ENCODE measurements at regions not wholly inside any gene's neighbourhood (a gene's known extent, or its start where the extent isn't known, plus 50 kb on each side); places are given as distances from the start of the nearest gene placed in this dataset.
A peak's percentile ranks its signal among the peaks of the same experiment; 100 is the strongest.
"Not testable (repeated sequence)": the region's sequence is repeated elsewhere in the genome, so short reads cannot be mapped to it uniquely, and the experiment has no call there.

GRCh38 chr17:77560381-77560780, 398.1 kb upstream of the TNRC6C start:
- no peak for DNase-seq

- DNase-seq: peak; percentile 71 to 96
These were observed 397.7 kb upstream of the TNRC6C start for GRCh38 chr17:77560841-77561240.

DNA sequence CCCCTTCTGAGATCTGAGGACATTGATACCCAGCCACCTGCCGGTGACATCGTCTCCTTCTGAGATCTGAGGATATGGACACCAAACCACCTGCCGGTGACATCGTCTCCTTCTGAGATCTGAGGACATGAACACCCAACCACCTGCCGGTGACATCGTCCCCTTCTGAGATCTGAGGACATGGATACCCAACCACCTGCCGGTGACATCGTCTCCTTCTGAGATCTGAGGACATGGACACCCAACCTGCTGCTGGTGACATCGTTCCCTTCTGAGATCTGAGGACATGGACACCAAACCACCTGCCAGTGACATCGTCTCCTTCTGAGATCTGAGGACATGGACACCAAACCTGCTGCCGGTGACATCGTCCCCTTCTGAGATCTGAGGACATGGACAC, 396.1 kb upstream of the TNRC6C start:
- not testable (repeated sequence) for DNase-seq

DNA sequence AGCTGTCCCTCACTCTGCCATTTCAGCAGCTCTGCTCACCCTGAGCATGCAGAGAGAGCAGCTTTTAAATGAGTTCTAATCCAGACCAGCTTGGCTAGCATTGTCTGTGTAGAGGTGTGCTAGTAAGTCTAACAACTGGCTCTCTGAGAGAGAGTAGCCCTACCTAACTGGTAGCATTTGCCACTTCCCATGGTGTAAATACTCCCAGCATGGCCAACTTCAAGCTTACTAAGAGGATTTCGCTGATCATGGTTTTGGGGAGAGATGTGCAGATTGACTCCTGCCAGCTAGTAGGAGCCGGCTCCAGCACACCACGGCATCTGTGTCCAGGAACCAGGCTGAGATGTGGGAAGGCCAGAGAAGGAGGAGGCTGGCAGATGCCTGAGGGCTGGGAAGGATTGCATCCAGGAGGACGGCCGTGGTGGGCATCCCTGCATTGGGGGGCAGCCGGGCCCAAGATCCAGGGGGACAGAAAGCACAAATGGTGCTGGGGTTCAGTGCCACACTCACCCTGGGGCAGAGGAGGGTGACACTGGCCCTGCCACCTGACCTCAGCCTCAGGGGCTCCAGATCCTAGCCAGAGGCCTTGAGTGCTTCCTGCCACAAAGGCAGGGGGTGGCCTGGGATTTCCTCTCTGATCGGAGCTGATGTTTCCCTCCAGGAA, 394.9 kb upstream of the TNRC6C start:
- no peak for DNase-seq

DNA sequence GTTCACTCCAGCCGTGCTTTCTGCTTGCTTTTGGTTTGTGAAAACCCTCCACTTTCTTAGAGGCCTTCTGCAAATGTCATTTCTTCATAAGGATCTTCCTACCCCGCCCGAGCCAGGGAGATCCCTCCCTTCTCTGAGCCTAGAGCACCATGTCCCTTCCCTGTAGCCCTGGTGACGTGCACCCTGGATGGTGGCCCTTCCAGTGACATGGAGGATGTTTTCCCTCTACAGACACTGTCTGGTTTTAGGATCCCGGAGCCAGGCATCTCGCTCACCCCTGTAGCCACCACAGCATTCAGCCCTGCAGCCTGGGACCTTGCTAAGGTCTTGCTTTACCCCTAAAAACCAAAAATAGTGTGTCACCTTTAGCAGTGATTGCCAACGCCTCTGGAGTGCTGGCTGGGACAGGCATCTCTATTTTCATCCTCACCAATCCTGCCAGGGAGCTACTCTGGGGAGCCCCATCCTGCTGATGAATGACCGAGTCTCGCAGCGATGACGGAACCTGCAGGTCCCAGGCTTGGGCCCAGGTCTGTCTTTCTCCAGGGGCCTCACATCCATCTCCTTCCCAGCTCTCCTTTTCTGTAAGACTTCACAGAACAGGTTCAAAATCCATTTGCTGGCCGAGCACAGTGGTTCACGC, 394.1 kb upstream of the TNRC6C start:
- no peak for DNase-seq

DNA sequence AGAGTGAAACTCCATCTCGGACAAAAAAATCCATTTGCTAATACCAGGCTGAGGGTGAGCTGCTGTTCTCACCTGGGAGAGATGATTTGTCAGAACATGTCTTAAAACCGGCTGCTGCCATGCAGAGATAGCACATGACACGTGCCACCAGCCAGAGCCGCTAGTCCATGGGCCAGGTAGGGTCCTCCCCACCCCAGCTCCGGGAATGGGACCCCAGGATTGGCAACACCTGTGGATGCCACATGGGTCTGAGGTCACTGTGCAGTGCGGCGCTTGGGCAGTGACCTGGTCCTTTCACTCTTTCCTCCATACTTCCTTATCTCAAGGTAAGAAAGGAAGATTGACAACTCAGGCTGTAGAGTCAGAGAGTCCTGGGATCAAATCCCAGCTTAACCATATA, 393.3 kb upstream of the TNRC6C start:
- DNase-seq: no peak

- DNase-seq: no peak
These were observed 392.4 kb upstream of the TNRC6C start for GRCh38 chr17:77566151-77566550.

- no peak for DNase-seq
These were observed 391.9 kb upstream of the TNRC6C start for GRCh38 chr17:77566566-77567138.

GRCh38 chr17:77568540-77568939, 390.0 kb upstream of the TNRC6C start:
- DNase-seq: no peak

DNA sequence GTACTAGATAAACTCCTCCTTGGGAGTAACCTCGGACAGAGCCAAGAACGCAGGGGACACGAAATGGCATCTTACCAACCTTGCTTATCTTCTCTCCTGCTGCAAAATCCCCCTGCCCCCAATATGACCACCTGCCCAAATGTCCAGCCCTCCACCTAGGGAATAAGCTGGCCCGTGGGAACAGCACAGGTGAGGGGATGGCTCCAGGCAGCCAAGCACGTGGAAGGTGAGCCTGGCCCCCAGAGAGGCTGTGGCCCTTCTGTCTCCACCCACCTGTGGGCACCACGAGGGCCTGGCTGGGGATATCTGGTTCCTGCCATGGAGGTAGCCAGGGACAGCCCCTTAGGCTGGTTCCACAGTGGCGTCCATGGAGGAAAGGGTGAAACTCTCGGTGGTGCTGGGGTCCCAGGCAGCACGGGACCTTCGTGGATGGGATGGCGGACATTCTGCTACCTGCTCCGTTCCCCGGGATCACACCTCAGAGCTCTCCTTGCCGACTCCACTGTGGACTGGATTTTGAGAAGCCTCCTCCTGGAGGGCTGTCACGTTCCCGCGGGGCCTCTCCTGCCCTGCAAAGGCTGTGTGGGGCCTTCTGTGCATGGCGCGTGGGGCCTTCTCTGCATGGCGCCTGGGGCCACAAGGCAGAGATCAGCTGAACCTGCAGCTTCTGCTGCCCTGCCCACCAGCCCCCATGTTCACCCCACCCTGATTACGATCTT, 388.5 kb upstream of the TNRC6C start:
- DNase-seq: peak in 1 of 2 experiments; percentile 36

- no peak for DNase-seq
These were observed 388.0 kb upstream of the TNRC6C start for GRCh38 chr17:77570565-77570898.

DNA sequence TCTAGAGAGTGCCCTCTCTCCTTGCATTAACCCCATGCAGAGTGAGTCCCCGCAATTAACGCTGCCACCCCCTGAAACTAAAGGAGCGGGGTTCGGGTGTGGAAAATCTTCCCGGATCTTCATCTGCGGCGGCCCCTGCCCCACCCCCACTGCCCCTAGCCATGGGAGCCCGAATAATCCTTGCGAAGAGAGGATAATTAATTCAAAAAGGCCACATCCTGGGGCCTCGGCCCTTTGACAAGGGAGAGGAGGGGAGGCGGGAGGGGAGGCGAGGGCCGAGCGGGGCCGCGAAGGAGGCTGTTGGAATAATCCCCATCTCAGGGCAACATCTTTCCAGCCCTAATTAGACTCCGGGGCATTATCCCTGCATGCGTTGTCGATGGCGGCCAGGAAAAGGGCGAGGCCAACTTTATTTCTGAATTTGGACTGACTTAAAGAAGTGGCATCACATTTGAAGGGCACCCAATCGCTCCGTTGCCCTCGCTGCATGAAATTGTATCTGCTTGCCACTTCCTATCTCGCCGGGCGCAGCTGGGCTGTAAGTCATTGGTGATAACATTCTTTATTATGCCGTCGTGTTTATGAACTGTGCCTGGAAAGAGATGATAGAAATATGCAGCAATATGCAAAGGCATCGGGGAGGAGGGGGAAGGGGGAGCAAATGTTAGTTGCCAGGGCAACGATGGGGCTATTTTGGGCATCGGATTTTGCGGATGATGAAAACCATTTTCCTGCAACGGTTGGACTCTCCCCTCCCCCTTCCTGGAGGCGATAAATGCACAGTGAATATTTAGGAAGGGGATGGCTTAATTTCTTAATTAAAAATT, 387.1 kb upstream of the TNRC6C start:
- DNase-seq: peak; percentile 89 to 92

DNA sequence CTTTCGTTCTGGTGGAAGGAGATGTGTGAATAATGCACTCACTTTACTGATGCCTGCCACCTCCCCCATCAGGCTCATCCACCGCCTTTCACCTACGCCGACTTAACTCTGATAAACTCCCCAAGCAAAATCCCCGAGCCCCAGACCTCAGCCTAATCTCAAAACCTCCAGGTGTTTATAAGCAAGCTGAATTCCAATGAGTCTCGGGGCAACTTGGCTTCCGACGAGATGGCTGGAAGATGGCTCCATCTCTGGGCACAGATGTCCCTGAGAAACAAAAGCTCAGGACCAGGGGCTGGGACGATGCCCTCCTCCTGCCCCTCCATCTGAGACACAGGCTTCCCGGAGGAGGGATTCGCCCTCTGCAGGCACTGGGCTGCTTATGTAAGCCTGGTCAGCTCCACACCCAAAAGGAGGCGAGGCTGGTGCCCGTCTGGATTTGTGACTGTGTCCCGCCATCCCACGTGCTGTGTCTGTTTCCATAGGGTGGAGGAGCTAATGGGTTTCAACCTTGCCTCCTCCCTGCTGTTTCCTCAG, 386.4 kb upstream of the TNRC6C start:
- DNase-seq: peak; percentile 79 to 84

GRCh38 chr17:77572851-77573250, 385.7 kb upstream of the TNRC6C start:
- peak in 1 of 2 experiments; percentile 49 for DNase-seq

DNA sequence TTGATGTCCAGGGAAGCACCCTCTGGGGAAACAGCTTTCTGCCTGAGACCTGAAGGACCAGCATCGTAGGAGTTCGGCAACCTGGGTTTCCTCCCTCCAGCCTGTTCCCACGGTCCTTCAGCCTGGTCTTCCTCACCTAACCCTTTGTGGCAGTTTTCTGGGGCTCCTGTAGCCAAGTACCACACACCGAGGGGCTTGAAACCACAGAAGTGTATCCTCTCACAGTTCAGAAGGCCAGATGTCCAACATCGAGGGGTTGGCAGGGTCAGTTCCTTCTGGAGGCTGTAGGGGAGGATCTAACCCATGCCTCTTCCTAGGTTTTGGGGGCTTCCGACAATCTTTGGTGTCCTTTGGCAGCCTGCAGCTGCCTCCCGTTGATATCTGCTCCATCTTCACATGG, 381.0 kb upstream of the TNRC6C start:
- DNase-seq: no peak

DNA sequence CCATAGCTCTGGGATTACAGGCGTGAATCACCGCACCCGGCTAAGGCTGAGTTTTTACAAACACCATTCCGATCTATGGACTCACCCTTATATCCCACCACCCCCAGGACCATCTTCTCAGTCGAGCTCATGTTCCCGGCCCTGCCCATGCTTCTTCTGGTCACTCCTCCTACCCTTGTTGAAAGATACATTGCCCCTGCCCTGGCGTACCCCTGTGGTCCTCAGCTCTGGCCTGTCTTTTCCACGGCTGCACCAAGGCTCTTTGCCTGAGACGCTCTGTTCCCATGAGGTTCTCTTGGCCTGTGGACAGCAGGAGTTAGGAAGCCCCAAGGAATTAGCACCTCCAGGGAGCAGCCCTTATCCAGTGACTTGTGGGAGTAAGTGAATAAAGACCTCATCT, 379.4 kb upstream of the TNRC6C start:
- DNase-seq: no peak

DNA sequence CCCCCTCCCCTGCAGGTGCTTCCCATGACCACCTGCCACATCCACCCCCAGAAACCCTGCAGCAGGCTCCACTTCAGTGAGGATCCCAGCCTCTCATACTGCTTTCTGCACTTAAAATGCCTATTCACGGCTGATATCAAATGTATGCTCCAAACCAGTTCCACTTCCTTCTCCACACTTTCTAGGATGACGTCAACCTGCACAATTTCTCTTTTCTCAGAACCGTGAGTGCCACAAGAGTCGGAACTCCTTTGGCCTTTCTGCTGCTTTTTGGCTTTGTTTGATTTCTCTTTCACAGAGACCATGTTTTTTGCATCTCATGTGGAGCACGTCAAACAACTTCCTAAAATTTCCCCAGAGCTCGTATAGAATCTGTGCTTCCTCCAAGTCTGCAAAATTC, 378.8 kb upstream of the TNRC6C start:
- no peak for DNase-seq

DNA sequence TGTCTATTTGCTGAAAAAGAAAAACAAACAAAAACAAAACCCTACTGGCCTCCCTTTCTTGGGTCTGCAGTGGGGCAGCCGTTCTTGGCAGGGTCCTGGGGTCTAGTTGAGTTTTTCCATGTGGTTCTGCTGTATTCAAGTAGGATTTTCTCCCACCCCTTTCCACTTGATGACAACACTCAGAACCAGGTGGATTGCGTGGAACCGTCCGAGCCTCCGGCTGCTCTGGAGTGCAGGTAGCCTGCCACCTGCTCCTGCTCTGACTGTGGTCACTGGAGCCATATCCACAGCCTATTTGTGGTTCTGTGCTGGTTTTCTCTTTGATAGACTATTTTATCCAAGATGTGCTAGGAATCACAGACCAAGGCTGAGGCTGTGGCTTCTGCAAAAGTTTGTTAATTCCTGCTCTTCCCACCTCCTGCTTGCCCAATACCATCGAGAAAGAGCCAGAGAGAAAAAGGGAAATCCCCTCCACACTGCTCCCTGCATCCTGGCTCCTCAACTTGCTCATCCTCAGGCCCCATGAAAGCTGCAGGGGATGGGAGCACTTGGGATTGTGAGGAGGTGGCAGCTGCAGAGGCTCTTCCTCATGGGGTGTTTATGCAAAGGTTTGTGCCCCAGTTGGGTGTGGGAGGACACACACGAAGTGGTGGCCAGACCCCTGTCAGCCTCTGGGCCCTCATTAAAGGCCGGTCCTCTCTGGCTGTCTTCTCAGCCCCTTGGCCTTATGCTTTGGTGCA, 377.8 kb upstream of the TNRC6C start:
- no peak for DNase-seq

GRCh38 chr17:77581480-77581879, 377.0 kb upstream of the TNRC6C start:
- DNase-seq: peak in 1 of 2 experiments; percentile 42

DNA sequence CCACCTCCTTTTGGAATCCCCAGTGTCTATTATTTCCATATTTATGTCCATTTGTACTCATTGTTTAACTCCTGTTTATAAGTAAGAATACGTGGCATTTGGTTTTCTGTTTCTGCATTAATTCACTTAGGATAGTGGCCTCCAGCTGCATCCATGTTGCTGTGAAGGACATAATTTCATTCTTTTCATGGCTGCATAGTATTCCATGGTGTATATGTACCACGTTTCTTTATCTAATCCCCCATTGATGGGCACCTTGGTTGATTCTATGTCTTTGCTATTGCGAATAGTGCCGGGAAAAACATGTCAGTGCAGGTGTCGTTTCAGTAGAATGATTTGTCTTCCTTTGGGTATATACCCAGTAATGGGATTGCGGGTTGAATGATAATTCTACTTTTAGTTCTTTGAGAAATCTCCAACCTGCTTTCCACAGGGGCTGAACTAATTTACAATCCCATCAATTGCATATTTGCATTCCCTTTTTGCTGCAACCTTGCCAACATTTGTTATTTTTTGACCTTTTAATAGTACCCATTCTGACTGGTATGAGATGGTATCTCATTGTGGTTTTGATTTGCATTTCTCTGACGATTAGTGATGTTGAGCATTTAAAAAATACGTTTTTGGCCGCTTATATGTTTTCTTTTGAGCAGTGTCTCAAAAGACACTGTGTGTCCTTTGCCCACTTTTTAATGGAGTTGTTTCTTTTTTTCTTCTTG, 373.2 kb upstream of the TNRC6C start:
- no peak for DNase-seq

All from NCI-H524 (cell line).